HL-60 (cell line): ENCODE measurements at regions not wholly inside any gene's neighbourhood (a gene's known extent, or its start where the extent isn't known, plus 50 kb on each side); places are given as distances from the start of the nearest gene placed in this dataset.
"Not testable (repeated sequence)": the region's sequence is repeated elsewhere in the genome, so short reads cannot be mapped to it uniquely, and the experiment has no call there.

ENCODE experiments used
- DNase-seq, 2 experiments: peaks; one replicate each; pipeline ENCODE4 v3.0.0-alpha.2; 2010 to 2020; ENCODE audit warnings: low read depth in 1 of 2, low spot score in 1 of 2
- H3K27ac ChIP-seq: fragments of 250-450 bp; sonication (Bioruptor Pico); replicated peaks from 2 replicates; pipeline ENCODE4 v1.5.1; 2020; ENCODE audit warnings: mild to moderate bottlenecking, moderate library complexity
- H3K27me3 ChIP-seq: fragments of 250-450 bp; sonication (Bioruptor Pico); 2 replicates; pipeline ENCODE4 v1.5.1; 2021; ENCODE audit warnings: mild to moderate bottlenecking, moderate library complexity; ENCODE audit not compliant: insufficient read depth, poor library complexity, severe bottlenecking
- H3K4me3 ChIP-seq: replicated peaks from 2 replicates; pipeline ENCODE4 v1.5.1; 2011; ENCODE audit warnings: mild to moderate bottlenecking, control low read depth, low read length; ENCODE audit not compliant: insufficient read depth
- CTCF ChIP-seq: IDR thresholded peaks from one replicate; pipeline ENCODE4 v1.5.1; 2011; ENCODE audit warnings: low read length, control low read depth, inconsistent platforms; ENCODE audit not compliant: insufficient read depth
- GABPA ChIP-seq: IDR thresholded peaks from 2 replicates; pipeline ENCODE4 v1.6.1; 2012; ENCODE audit warnings: low read depth
- POLR2AphosphoS5 ChIP-seq: IDR thresholded peaks from 2 replicates; pipeline ENCODE4 v1.6.1; 2012; ENCODE audit warnings: low read depth
- REST ChIP-seq: IDR thresholded peaks from 2 replicates; pipeline ENCODE4 v1.6.1; 2012; ENCODE audit warnings: low read depth; ENCODE audit not compliant: insufficient replicate concordance
- SPI1 ChIP-seq: IDR thresholded peaks from 2 replicates; pipeline ENCODE4 v1.6.1; 2012; ENCODE audit warnings: low read depth, mild to moderate bottlenecking, borderline replicate concordance

GRCh38 chr4:30191902-30192301 lies 528.3 kb upstream of the PCDH7 start:
- no peak overlapping the region for H3K4me3 ChIP-seq
- TF ChIP-seq POLR2AphosphoS5 = no peak
- no peak for TF ChIP-seq SPI1
- no peak for TF ChIP-seq GABPA
- no peak for TF ChIP-seq REST
- no peak for TF ChIP-seq CTCF
- H3K27me3 ChIP-seq = no peaks in the 10 kb centered on the region
- no peak overlapping the region for H3K27ac ChIP-seq
- DNase-seq = no peak

GRCh38 chr4:30207389-30207788 lies 512.8 kb upstream of the PCDH7 start:
- no peak for DNase-seq
- TF ChIP-seq REST = no peak
- no peak for TF ChIP-seq GABPA
- no peak for TF ChIP-seq CTCF
- TF ChIP-seq POLR2AphosphoS5 = no peak
- no peak for TF ChIP-seq SPI1
- Histone ChIP-seq H3K27me3 (no peaks in the 10 kb centered on the region), H3K4me3 (no peak overlapping the region), H3K27ac (no peak overlapping the region)

GRCh38 chr4:30208731-30209435 lies 511.3 kb upstream of the PCDH7 start:
- no peak for TF ChIP-seq SPI1
- TF ChIP-seq GABPA = no peak
- DNase-seq = no peak
- no peak overlapping the region for H3K27ac ChIP-seq

GRCh38 chr4:30215973-30216372 lies 504.2 kb upstream of the PCDH7 start:
- not testable (repeated sequence) for H3K4me3 ChIP-seq, H3K27ac ChIP-seq, H3K27me3 ChIP-seq, DNase-seq

More at GRCh38 chr4:30208731-30209435, 511.3 kb upstream of the PCDH7 start:
- Histone ChIP-seq H3K27me3 (no peaks in the 10 kb centered on the region), H3K4me3 (no peak overlapping the region)

GRCh38 chr4:30245140-30245539 lies 475.0 kb upstream of the PCDH7 start:
- Histone ChIP-seq H3K27ac (no peak overlapping the region), H3K27me3 (no peaks in the 10 kb centered on the region), H3K4me3 (no peak overlapping the region)
- DNase-seq = no peak
- no peak for TF ChIP-seq SPI1
- no peak for TF ChIP-seq CTCF
- no peak for TF ChIP-seq GABPA
- no peak for TF ChIP-seq POLR2AphosphoS5
- no peak for TF ChIP-seq REST
